ENCODE measurements at regions not wholly inside any gene's neighbourhood (a gene's known extent, or its start where the extent isn't known, plus 50 kb on each side); places are given as distances from the start of the nearest gene placed in this dataset.
A peak's percentile ranks its signal among the peaks of the same experiment; 100 is the strongest.

- no peak for DNase-seq
Observed at GRCh38 chr9:134590240-134591081, 51.1 kb upstream of the COL5A1 start.

DNA sequence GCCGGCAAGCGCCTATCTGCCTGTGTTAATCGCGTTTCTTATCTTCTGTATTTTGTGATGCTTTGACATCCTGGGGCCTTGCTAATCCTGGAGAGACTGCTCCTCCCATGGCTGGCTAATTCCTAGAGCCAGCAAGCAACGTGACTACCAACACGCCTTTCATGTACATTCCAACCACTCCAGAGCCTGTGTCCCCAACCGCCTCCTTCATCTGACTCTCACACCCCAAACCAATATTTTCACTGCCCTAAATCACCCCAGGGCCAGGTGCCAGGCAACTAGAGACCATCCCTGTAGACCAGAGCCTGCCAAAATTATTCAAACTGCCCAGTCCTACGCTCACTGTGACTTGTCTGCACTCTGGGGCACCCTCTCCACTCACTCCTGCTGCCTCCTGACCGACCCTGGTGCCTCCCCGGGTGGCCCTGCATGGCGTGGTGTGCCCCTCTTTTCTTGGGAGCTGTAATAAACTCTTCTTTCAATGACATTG is 50.5 kb upstream of the COL5A1 start:
- DNase-seq = peak; percentile 40

- peak; percentile 64 for DNase-seq
Observed at GRCh38 chr9:134591573-134591981, 50.0 kb upstream of the COL5A1 start.
